GM12874 (cell line): ENCODE measurements at regions not wholly inside any gene's neighbourhood (a gene's known extent, or its start where the extent isn't known, plus 50 kb on each side); places are given as distances from the start of the nearest gene placed in this dataset.

Experiments
- TF ChIP-seq, protein P1 (sequence below): IDR thresholded peaks from 2 replicates; pipeline ENCODE4 v1.5.1; 2011; ENCODE audit warnings: low read depth, mild to moderate bottlenecking, control low read depth, low read length, moderate library complexity; ENCODE audit not compliant: insufficient read depth

DNA sequence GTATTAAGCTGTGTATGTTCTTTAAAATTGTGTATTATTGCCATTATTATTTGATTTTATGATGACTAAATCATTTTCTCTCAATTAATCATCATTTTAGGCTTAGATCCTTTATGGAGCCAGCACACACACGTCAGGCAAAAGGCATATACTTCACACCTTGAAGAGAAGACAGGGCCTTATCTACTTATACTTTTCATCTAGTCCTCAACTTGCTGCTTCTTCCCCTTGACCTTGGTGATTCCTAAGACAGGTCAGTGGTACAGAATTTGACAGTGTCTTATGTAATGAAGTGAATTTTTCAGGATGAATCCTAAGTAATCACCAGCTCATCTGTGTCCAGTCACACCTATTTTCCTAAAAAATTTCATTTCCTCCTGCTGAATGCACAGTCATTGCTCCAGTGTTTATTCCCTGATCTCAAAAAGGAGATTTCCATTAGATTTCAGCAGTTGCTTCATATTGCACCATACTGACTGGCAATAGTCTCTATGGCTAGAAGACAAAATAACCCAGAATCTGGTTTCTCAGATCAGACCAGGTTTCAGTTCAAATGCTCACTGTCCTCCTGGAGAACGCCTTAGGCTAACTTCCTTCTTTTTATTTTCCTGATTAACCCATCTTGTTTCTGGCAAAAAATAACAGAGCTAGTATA, 235.7 kb downstream of the PTH2R start:
- TF ChIP-seq, protein P1, sequence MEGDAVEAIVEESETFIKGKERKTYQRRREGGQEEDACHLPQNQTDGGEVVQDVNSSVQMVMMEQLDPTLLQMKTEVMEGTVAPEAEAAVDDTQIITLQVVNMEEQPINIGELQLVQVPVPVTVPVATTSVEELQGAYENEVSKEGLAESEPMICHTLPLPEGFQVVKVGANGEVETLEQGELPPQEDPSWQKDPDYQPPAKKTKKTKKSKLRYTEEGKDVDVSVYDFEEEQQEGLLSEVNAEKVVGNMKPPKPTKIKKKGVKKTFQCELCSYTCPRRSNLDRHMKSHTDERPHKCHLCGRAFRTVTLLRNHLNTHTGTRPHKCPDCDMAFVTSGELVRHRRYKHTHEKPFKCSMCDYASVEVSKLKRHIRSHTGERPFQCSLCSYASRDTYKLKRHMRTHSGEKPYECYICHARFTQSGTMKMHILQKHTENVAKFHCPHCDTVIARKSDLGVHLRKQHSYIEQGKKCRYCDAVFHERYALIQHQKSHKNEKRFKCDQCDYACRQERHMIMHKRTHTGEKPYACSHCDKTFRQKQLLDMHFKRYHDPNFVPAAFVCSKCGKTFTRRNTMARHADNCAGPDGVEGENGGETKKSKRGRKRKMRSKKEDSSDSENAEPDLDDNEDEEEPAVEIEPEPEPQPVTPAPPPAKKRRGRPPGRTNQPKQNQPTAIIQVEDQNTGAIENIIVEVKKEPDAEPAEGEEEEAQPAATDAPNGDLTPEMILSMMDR: no peak

DNA sequence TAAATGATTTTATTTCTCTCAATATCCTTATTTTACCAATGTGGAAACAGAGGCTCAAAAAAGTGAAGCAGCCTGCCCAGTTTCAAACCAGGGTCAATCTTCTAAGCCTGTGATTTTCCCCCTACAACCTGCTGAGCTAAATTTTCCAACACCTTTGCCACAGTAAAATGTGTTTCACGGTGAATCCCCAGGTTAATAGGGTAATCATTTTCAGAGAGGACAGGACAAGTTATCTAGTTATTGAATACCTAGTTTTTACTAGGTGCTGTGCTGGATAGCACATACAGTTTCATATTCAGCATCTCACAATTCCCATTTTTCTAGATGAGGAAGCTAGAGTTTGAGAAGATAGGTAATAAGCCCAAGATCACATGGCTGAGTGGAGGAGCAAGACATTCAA, 236.6 kb downstream of the PTH2R start:
- TF ChIP-seq, protein P1: no peak

DNA sequence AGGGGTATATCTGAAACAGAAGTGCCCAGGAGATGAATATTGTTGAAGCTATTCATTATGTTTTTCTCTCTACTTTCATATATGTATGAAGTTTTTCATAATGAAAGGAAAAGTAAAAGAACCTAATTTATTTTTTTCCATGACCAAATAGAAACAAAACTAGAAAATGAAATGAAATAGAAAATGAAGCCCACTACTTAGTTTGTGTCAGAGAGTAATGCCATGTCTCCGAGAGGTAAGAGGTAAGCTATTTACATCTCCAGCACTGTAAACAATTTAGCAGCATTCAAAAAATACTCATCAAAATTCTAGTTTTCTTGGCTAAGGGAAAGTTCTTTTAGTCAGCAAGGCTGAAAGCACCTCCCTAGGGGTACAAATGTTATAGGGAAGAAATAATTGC, 238.6 kb downstream of the PTH2R start:
- TF ChIP-seq, protein P1: no peak

DNA sequence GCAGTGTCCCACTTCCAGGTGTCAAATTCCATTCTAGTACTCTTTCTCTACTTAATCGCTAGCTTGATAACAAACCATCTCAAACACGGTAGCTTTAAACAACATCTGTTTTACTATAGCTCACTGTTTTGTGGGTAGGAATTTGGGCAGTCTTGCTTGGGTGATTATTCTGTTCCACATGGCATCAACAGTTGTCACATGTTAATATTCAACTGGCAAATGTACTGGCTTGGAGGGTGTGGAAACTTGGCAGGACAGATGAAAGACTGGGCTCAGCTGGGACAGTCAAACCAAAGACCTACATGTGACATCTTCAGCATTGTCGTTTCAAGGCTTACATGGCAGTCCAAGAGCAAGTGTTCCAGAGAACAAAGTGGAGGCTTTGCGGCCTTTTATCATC, 241.8 kb downstream of the PTH2R start:
- TF ChIP-seq, protein P1: no peak

DNA sequence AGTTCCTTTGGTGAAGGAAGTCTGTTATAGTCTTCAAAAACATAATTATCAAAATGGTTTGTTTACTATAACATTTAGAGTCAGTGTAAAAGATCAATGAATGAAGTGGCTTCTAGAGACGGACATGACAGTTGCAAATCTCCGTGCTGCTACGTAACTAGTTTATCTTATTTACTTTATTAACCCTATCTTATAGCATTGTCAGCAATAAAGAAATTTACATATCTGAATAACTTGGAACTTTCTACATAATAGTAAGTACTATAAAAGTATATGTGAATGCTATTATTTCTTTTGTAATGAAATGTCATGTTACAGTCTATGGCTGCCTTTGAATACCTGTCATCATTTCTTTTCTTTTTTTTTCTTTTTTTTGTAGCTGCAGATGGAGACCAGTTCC, 246.8 kb downstream of the PTH2R start:
- TF ChIP-seq, protein P1: no peak

DNA sequence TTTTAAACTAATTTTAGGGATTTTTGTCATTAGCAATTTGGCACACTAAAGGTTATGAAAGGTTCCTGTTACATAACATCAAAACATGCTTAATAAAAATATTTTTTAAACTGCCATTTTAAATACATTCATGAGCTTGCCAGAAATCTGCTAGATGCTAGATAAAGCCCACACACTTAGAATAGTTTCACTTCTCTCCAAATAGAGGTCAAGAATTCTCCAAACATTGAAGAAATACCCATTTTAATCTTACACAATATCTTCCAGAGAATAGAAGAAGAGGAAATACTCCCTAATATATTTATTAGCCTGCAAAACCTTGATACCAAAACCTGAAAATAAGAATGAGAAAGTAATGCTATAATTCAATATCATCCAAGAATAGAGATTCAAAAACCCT, 247.5 kb downstream of the PTH2R start:
- TF ChIP-seq, protein P1: no peak

DNA sequence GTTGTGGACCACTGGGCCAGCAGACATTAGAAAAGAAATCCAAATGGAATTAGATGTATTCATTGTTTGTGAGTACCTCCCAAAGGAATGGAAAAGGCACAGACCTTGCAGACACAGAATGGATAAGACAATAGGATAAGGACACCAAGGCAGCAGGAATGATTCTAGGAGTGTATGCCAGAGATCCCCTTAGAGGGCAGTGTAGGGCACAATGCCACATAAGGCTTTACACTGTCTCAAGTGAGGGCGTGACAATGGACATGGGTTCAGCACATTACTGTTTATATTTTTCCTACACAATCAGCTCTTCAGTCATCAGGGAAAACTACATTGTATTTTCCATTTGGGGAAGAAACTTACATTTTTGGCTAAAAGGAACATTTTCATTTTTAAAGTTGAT, 250.9 kb downstream of the PTH2R start:
- TF ChIP-seq, protein P1: no peak
